ENCODE measurements at regions not wholly inside any gene's neighbourhood (a gene's known extent, or its start where the extent isn't known, plus 50 kb on each side); places are given as distances from the start of the nearest gene placed in this dataset.

DNA sequence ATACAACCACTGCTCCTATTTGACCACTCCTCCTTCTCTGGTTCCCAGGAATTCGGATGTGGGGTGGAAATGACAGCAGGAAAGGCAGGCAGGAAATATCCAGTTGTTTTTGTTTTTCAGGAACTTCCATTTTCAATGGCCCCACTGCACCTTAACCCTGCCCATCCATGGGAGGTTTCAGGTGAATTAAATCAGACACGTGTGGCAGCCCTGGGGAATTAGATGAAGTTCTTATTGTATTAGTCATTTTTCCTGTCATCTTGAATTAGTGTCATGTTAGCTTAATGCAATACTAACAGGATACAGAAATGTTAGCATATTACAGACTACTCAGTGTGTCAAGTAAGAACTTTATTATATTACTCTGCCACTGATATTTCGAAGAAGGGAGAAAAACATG is 146.4 kb downstream of the CHD9NB start:
- no peak for DNase-seq (ENCODE audit: low read depth in 2 of 2)
- no peak overlapping the region for H3K4me3 ChIP-seq (replicated peaks in 1 of 2; ENCODE audit: low read depth in 2 of 2, low read length in 2 of 2)
- TF ChIP-seq, protein P1, sequence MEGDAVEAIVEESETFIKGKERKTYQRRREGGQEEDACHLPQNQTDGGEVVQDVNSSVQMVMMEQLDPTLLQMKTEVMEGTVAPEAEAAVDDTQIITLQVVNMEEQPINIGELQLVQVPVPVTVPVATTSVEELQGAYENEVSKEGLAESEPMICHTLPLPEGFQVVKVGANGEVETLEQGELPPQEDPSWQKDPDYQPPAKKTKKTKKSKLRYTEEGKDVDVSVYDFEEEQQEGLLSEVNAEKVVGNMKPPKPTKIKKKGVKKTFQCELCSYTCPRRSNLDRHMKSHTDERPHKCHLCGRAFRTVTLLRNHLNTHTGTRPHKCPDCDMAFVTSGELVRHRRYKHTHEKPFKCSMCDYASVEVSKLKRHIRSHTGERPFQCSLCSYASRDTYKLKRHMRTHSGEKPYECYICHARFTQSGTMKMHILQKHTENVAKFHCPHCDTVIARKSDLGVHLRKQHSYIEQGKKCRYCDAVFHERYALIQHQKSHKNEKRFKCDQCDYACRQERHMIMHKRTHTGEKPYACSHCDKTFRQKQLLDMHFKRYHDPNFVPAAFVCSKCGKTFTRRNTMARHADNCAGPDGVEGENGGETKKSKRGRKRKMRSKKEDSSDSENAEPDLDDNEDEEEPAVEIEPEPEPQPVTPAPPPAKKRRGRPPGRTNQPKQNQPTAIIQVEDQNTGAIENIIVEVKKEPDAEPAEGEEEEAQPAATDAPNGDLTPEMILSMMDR (IDR thresholded peaks at IDR 0.05; ENCODE audit: low read depth, low read length), result no peak

DNA sequence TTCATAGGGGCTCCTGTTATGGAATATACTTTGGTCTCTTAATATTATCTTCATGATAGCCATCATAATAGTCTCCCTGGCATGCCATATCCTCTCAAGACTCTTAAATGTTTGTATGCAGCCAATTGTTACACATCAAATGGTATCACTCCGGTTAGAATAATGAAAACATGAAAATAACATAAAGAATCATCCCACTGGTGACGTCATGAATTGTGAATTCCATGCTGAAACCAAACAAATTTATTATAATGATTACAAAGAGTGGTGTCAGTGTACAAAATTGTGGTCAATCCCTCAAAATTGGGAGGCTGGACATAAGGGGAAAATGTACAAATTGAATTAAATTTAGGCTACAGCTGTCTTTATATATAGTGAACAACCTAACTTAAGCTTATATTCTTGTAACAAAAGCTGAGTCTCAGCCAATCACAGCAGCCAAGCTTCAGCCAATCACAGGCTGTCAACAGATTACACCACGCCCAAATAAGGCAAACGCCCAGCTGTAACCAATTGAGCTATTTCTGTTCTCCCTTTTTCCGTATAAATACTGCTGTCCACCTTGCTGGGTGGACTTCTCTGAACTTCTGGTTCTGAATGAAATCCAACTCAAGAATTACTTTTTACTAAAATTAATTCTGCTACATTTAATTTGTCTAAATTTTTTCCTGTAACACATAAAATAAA is 156.1 kb downstream of the CHD9NB start:
- H3K4me3 ChIP-seq (replicated peaks in 1 of 2; ENCODE audit: low read depth in 2 of 2, low read length in 2 of 2), result no peak overlapping the region
- no peak for DNase-seq (ENCODE audit: low read depth in 2 of 2)
- TF ChIP-seq, protein P1 (IDR thresholded peaks at IDR 0.05; ENCODE audit: low read depth, low read length), result no peak

- TF ChIP-seq, protein P1 (IDR thresholded peaks at IDR 0.05; ENCODE audit: low read depth, low read length), result no peak
- DNase-seq (ENCODE audit: low read depth in 2 of 2), result no peak
- no peak overlapping the region for H3K4me3 ChIP-seq (replicated peaks in 1 of 2; ENCODE audit: low read depth in 2 of 2, low read length in 2 of 2)
Measured at GRCh38 chr16:52874042-52874441, 178.7 kb downstream of the CHD9NB start.

- no peak overlapping the region for H3K4me3 ChIP-seq (replicated peaks in 1 of 2; ENCODE audit: low read depth in 2 of 2, low read length in 2 of 2)
- TF ChIP-seq, protein P1 (IDR thresholded peaks at IDR 0.05; ENCODE audit: low read depth, low read length), result no peak
- DNase-seq (ENCODE audit: low read depth in 2 of 2), result no peak
Measured at GRCh38 chr16:52872731-52873130, 180.0 kb downstream of the CHD9NB start.

- H3K4me3 ChIP-seq (replicated peaks in 1 of 2; ENCODE audit: low read depth in 2 of 2, low read length in 2 of 2), result no peak overlapping the region
- TF ChIP-seq, protein P1 (IDR thresholded peaks at IDR 0.05; ENCODE audit: low read depth, low read length), result no peak
- no peak for DNase-seq (ENCODE audit: low read depth in 2 of 2)
Measured at GRCh38 chr16:52871481-52871880, 181.2 kb downstream of the CHD9NB start.

DNA sequence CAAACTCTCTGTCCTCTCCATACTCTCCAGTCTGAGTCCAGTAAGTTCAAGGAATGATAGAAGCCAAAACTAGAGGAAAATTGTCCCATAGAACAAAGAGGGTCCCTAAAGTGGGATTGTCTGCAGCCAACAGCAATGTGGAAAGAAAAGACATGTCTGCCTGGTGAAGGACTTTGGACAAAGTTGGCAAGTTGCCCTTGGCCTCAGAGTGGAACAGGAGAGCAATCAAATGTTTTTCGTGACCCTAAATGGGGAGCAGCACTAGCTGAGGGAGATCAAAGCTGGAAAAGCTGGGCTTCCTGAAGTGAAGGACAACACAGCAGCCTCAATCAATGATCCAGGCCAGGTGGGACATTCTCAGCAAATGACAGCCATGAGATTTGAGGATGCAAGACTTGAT is 183.5 kb downstream of the CHD9NB start:
- TF ChIP-seq, protein P1 (IDR thresholded peaks at IDR 0.05; ENCODE audit: low read depth, low read length), result no peak
- no peak overlapping the region for H3K4me3 ChIP-seq (replicated peaks in 1 of 2; ENCODE audit: low read depth in 2 of 2, low read length in 2 of 2)
- DNase-seq (ENCODE audit: low read depth in 2 of 2), result no peak

DNA sequence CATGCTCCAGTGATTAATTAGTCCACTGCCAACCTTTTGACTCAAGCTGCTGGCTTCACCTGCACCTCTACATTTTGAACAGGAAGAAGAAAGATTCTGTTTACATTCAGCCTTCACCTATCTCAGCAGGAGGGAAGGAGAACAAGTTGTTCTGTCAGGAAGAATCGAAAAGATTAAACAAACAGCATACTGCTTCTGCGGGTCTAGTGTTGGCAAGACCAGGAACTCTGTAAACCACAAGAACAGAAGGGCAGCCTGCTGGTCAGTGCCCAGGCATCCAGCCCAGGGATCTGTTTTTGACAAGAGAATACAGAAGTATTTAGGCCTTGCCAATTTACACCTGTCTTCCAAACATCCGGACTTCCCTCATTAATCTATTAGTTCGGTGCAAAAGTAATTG is 189.7 kb downstream of the CHD9NB start:
- DNase-seq (ENCODE audit: low read depth in 2 of 2), result no peak
- TF ChIP-seq, protein P1 (IDR thresholded peaks at IDR 0.05; ENCODE audit: low read depth, low read length), result no peak
- H3K4me3 ChIP-seq (replicated peaks in 1 of 2; ENCODE audit: low read depth in 2 of 2, low read length in 2 of 2), result no peak overlapping the region

Measured in cardiac fibroblast (primary cell).